Kidney (tissue), 13 donors: ENCODE measurements at regions not wholly inside any gene's neighbourhood (a gene's known extent, or its start where the extent isn't known, plus 50 kb on each side); places are given as distances from the start of the nearest gene placed in this dataset.

ENCODE experiments used
- DNase-seq, 5 donors: peaks; one replicate each; pipeline ENCODE4 v3.0.0-alpha.2; 2013 to 2020
- FAIRE-seq: peaks from 2 replicates; lab custom pipeline; 2012; peaks lifted over from hg19 to GRCh38; lab: Jason Lieb, UNC
- H3K27ac ChIP-seq, 2 donors: one replicate each; pipeline ENCODE4 v1.7.0; 2013; ENCODE audit warnings: low read depth in 2 of 2, low read length in 2 of 2, inconsistent platforms in 1 of 2
- H3K27me3 ChIP-seq: one replicate; pipeline ENCODE4 v1.7.1; 2013; ENCODE audit warnings: low read length, inconsistent platforms; ENCODE audit not compliant: control insufficient read depth, insufficient read depth
- H3K36me3 ChIP-seq, 3 donors: one replicate each; pipeline versions ENCODE4 v1.7.0 to v1.7.1; 2013; ENCODE audit warnings: low read length in 3 of 3, control low read depth in 1 of 3, inconsistent platforms in 1 of 3; ENCODE audit not compliant: insufficient read depth in 3 of 3, control insufficient read depth in 2 of 3
- H3K4me1 ChIP-seq, 3 donors: one replicate each; pipeline versions ENCODE4 v1.7.0 to v1.7.1; 2013; ENCODE audit warnings: low read length in 3 of 3, inconsistent platforms in 1 of 3, low read depth in 1 of 3; ENCODE audit not compliant: control insufficient read depth in 2 of 3, insufficient read depth in 2 of 3
- H3K4me3 ChIP-seq, 3 donors: one replicate each; pipeline versions ENCODE4 v1.7.0 to v1.8.1; 2013; ENCODE audit warnings: low read length in 3 of 3, control low read depth in 1 of 3, inconsistent platforms in 1 of 3
- H3K9ac ChIP-seq, 3 donors: one replicate each; pipeline versions ENCODE4 v1.7.0 to v1.7.1; 2013; ENCODE audit warnings: low read length in 3 of 3, control low read depth in 1 of 3, inconsistent platforms in 1 of 3
- H3K9me3 ChIP-seq, 3 donors: one replicate each; pipeline versions ENCODE4 v1.7.0 to v1.7.1; 2013; ENCODE audit warnings: low read length in 3 of 3, control low read depth in 1 of 3, inconsistent platforms in 1 of 3; ENCODE audit not compliant: control insufficient read depth in 2 of 3, insufficient read depth in 1 of 3
- CTCF ChIP-seq: IDR thresholded peaks from 3 replicates; pipeline ENCODE4 v1.5.1; 2012; ENCODE audit warnings: mild to moderate bottlenecking, moderate library complexity, borderline replicate concordance; ENCODE audit not compliant: insufficient read depth; ENCODE audit errors: extremely low read depth
- intact Hi-C: fragments of 100-400 bp; cut with DNase I; formaldehyde crosslinking; loops from one replicate; pipeline ENCODE4 v1.11.1; 2022
- donor health status: control.
- donor health status: control.
- donor health status: control.
- donor health status: control.
- donor health status: control.
- donor health status: DM: yes; HTN: yes; CAD: no.
- donor health status: Normal renal cell carcinoma (clear cell type).

- Histone ChIP-seq H3K9me3 (no peaks in the 10 kb centered on the region), H3K4me3 (no peak overlapping the region), H3K36me3 (no peaks in the 10 kb centered on the region), H3K9ac (no peak overlapping the region), H3K27me3 (no peaks in the 10 kb centered on the region), H3K27ac (no peak overlapping the region), H3K4me1 (no peaks in the 10 kb centered on the region)
- TF ChIP-seq CTCF = no peak
- intact Hi-C loops = no loop called here
- DNase-seq (no peak), FAIRE-seq (no peak)
These were observed 188.4 kb upstream of the NAV3 start for GRCh38 chr12:77642246-77642645.

GRCh38 chr12:77640356-77640755, 190.3 kb upstream of the NAV3 start:
- Histone ChIP-seq H3K4me3 (no peak overlapping the region), H3K27ac (no peak overlapping the region), H3K27me3 (no peaks in the 10 kb centered on the region), H3K9me3 (no peaks in the 10 kb centered on the region), H3K4me1 (no peaks in the 10 kb centered on the region), H3K9ac (no peak overlapping the region), H3K36me3 (no peaks in the 10 kb centered on the region)
- FAIRE-seq (no peak), DNase-seq (no peak)
- TF ChIP-seq CTCF = no peak
- intact Hi-C loops = no loop called here

GRCh38 chr12:77630790-77631445, 199.8 kb upstream of the NAV3 start:
- H3K9ac ChIP-seq = no peak overlapping the region
- H3K27me3 ChIP-seq = no peaks in the 10 kb centered on the region
- H3K9me3 ChIP-seq = no peaks in the 10 kb centered on the region
- H3K4me3 ChIP-seq = no peak overlapping the region
- no peak for TF ChIP-seq CTCF
- intact Hi-C loops = no loop called here
- no peak overlapping the region for H3K27ac ChIP-seq
- no peak for FAIRE-seq
- no peaks in the 10 kb centered on the region for H3K36me3 ChIP-seq
- DNase-seq = no peak
- H3K4me1 ChIP-seq = no peaks in the 10 kb centered on the region

- TF ChIP-seq CTCF = no peak
- no peak overlapping the region for H3K4me3 ChIP-seq
- no peaks in the 10 kb centered on the region for H3K36me3 ChIP-seq
- DNase-seq = no peak
- intact Hi-C loops = no loop called here
- FAIRE-seq = no peak
- no peak overlapping the region for H3K27ac ChIP-seq
- H3K27me3 ChIP-seq = no peaks in the 10 kb centered on the region
- no peak overlapping the region for H3K9ac ChIP-seq
- no peaks in the 10 kb centered on the region for H3K4me1 ChIP-seq
- no peaks in the 10 kb centered on the region for H3K9me3 ChIP-seq
These were observed 200.3 kb upstream of the NAV3 start for GRCh38 chr12:77630344-77630743.
